Common myeloid progenitor, CD34-positive (primary cell): ENCODE measurements at regions not wholly inside any gene's neighbourhood (a gene's known extent, or its start where the extent isn't known, plus 50 kb on each side); places are given as distances from the start of the nearest gene placed in this dataset.

ENCODE experiments used
- CTCF ChIA-PET: fragments of 350-600 bp; sonication (Branson Sonifier 250); formaldehyde crosslinking; loops from one replicate; lab custom pipeline; 2021; ENCODE audit warnings: antibody characterized with exemption; lab: Charles Lee
- POLR2A ChIA-PET: fragments of 350-600 bp; sonication (Branson Sonifier 250); formaldehyde crosslinking; loops from one replicate; lab custom pipeline; 2021; ENCODE audit warnings: antibody characterized with exemption; lab: Charles Lee
- DNase-seq, 3 donors: peaks; one replicate each; pipeline versions ENCODE4 v3.0.0 to v3.0.0-alpha.2; 2013
- H3K27ac ChIP-seq, 2 experiments: 1 replicate in 1 of 2; 2 replicates in 1 of 2; pipeline ENCODE4 v1.7.0; 2013; ENCODE audit warnings: inconsistent platforms in 2 of 2, low read length in 2 of 2, mild to moderate bottlenecking in 2 of 2, low read depth in 1 of 2, moderate library complexity in 1 of 2; ENCODE audit not compliant: severe bottlenecking in 2 of 2, insufficient read depth in 1 of 2, poor library complexity in 1 of 2
- H3K27me3 ChIP-seq, 5 experiments: replicated peaks in 2 of 5; 1 replicate in 3 of 5; 2 replicates in 2 of 5; pipeline versions ENCODE4 v1.6.1 to v1.7.0; 2013; ENCODE audit warnings: low read length in 4 of 5, mild to moderate bottlenecking in 2 of 5, moderate library complexity in 2 of 5, inconsistent platforms in 1 of 5; ENCODE audit not compliant: insufficient read depth in 5 of 5, control insufficient read depth in 4 of 5
- H3K36me3 ChIP-seq, 4 experiments: 1 replicate in 2 of 4; 2 replicates in 2 of 4; pipeline versions ENCODE4 v1.6.1 to v1.7.0; 2013; ENCODE audit warnings: low read length in 3 of 4, control low read depth in 1 of 4, mild to moderate bottlenecking in 1 of 4; ENCODE audit not compliant: control insufficient read depth in 4 of 4, insufficient read depth in 4 of 4
- H3K4me1 ChIP-seq, 4 experiments: 1 replicate in 3 of 4; 2 replicates in 1 of 4; pipeline versions ENCODE4 v1.6.1 to v1.7.1; 2013; ENCODE audit warnings: low read length in 3 of 4, mild to moderate bottlenecking in 3 of 4, control low read depth in 1 of 4, inconsistent platforms in 1 of 4, moderate library complexity in 1 of 4; ENCODE audit not compliant: control insufficient read depth in 4 of 4, insufficient read depth in 4 of 4; ENCODE audit errors: control extremely low read depth in 1 of 4
- H3K4me3 ChIP-seq, 7 experiments: 1 replicate in 4 of 7; 2 replicates in 3 of 7; pipeline versions ENCODE4 v1.5.1 to v1.7.0; 2013; ENCODE audit warnings: mild to moderate bottlenecking in 7 of 7, low read length in 6 of 7, moderate library complexity in 6 of 7, inconsistent platforms in 2 of 7, low read depth in 2 of 7, control low read depth in 1 of 7; ENCODE audit not compliant: insufficient read depth in 4 of 7, control insufficient read depth in 1 of 7; ENCODE audit errors: extremely low read depth in 1 of 7
- H3K9me3 ChIP-seq, 5 experiments: 1 replicate in 4 of 5; 2 replicates in 1 of 5; pipeline versions ENCODE4 v1.6.1 to v1.7.1; 2013; ENCODE audit warnings: low read length in 4 of 5, mild to moderate bottlenecking in 2 of 5, inconsistent platforms in 1 of 5, low read depth in 1 of 5, moderate library complexity in 1 of 5; ENCODE audit not compliant: control insufficient read depth in 4 of 5, insufficient read depth in 2 of 5; ENCODE audit errors: control extremely low read depth in 1 of 5
- WGBS: methylation state at CpG from one replicate; pipeline ENCODE4 v1.1.5; 2013; ENCODE audit not compliant: insufficient coverage; 5-methylcytosine and 5-hydroxymethylcytosine counted together

DNA sequence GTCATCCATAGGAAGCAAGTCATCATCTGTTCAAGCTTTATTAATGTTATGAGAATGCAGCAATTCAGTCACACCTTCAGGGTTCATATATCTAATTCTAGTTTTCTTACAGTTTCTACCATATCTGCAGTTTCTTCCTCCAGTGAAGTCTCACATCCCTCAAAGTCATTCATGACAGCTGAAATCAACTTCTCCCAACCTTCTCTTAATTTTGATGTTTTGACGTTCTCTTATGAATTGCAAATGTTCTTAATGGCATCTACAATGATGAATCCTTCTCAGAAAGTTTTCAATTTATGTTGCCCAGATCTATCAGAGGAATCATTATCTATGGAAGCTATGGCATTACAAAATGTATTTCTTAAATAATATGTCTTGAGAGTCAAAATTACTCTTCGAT, 210.4 kb upstream of the ZBTB20 start:
- POLR2A ChIA-PET: no interaction called here
- DNase-seq: no peak
- Histone ChIP-seq H3K27ac (no peak overlapping the region), H3K4me1 (no peaks in the 10 kb centered on the region), H3K36me3 (no peaks in the 10 kb centered on the region), H3K27me3 (no peaks in the 10 kb centered on the region), H3K4me3 (no peak overlapping the region), H3K9me3 (peaks cover 0 to 1% (median 0%) of the 10 kb centered on the region in 5 experiments)
- CTCF ChIA-PET: no interaction called here
- no CpG with 5 or more reads among the region's 2 CpGs for WGBS

DNA sequence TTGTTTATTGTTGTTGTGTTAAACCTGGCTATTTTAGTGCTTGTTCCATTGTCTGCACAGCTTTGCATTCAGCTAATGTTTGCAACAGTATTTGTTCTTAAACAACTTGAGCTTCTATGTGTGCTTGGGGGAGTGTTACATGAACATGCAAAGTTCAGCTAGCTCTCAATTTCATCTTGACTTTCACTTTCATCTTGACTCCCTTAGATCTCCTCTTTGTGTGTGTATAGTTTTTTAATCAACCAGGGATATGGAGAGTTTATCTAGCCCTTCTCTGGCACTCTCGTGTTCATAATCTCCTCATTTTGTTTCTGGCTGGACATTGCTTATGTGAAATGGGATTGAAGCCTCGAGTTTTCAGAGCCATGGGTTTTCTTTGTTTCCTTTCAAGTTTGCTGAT, 212.4 kb upstream of the ZBTB20 start:
- no peaks in the 10 kb centered on the region for H3K9me3 ChIP-seq
- no peaks in the 10 kb centered on the region for H3K4me1 ChIP-seq
- H3K4me3 ChIP-seq: no peak overlapping the region
- WGBS: 100% methylated on average over 1 of the region's 2 CpGs
- H3K27me3 ChIP-seq: no peaks in the 10 kb centered on the region
- CTCF ChIA-PET: no interaction called here
- POLR2A ChIA-PET: no interaction called here
- H3K36me3 ChIP-seq: no peaks in the 10 kb centered on the region
- no peak for DNase-seq
- no peak overlapping the region for H3K27ac ChIP-seq

DNA sequence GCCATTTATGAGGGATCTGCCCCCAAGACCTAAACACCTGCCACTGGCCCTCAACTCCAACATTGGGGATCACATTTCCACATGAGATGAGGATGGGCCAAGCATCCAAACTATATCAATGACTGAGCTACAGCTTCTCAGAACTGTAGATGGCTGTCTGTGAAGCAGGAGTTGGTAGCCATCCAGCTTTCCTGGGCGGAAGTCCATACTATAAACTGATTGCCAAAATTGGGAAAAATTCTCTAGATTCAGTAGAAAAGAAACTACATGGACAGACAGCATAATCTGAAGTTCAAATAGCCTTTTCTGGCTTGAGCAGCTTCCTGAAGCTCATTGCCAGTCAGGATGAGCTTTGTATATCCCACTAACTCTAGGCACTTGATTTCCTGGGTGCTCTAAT, 214.7 kb upstream of the ZBTB20 start:
- no peak overlapping the region for H3K27ac ChIP-seq
- DNase-seq: no peak
- no peaks in the 10 kb centered on the region for H3K27me3 ChIP-seq
- H3K4me3 ChIP-seq: no peak overlapping the region
- H3K9me3 ChIP-seq: no peaks in the 10 kb centered on the region
- ChIA-PET CTCF (interaction anchor here (1.3 kb wide), 1 partner anchor 11 kb away, joined by 3 read pairs; no protein-coding TSS in a partner anchor), POLR2A (no interaction called here)
- no CpG with 5 or more reads among the region's 1 CpG for WGBS
- H3K36me3 ChIP-seq: no peaks in the 10 kb centered on the region
- H3K4me1 ChIP-seq: no peaks in the 10 kb centered on the region

DNA sequence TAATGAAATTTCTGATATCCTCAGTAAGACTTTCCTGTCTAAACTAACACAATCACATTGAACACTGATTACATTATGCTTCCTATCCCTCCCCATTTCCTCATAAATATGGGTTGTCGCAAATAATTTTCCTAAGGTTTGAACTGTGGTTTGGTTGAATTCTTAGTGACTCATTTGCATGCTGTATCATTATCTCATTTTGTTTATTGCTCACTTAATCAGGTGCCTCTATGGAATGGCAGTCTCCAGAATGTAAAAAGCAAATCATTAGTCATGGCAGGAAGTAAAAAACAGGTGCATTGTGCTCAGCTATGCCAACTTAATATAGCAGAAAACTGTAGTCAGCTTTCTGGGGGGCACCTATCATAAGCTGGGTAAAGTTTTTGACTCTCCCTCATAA, 216.0 kb upstream of the ZBTB20 start:
- ChIA-PET CTCF (no interaction called here), POLR2A (no interaction called here)
- Histone ChIP-seq H3K4me3 (no peak overlapping the region), H3K27ac (no peak overlapping the region), H3K36me3 (no peaks in the 10 kb centered on the region), H3K9me3 (no peaks in the 10 kb centered on the region), H3K27me3 (no peaks in the 10 kb centered on the region), H3K4me1 (no peaks in the 10 kb centered on the region)
- no peak for DNase-seq
- no CpG with 5 or more reads among the region's 1 CpG for WGBS

DNA sequence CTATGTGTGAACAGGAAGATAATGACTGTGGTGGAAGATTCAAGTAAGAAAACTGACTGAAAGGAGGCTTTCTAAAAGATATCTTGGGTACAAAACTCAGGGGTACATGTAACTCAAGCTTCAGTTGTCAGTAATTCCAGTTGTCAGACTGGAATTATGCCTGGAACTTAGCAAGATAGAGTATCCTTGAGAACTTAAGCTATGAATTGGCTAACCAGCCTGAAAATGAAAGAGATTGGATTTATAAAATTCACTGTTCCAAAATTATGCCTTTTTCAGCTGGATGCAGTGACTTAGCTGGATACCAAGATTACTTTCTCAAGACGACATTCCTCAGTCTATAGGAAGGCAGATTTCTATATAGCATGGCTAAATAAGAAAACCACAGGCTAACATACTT, 221.9 kb upstream of the ZBTB20 start:
- DNase-seq: no peak
- no CpG with 5 or more reads among the region's 1 CpG for WGBS
- no peak overlapping the region for H3K4me3 ChIP-seq
- H3K27me3 ChIP-seq: no peaks in the 10 kb centered on the region
- no peaks in the 10 kb centered on the region for H3K4me1 ChIP-seq
- no peak overlapping the region for H3K27ac ChIP-seq
- ChIA-PET POLR2A (no interaction called here), CTCF (no interaction called here)
- no peaks in the 10 kb centered on the region for H3K36me3 ChIP-seq
- no peaks in the 10 kb centered on the region for H3K9me3 ChIP-seq

DNA sequence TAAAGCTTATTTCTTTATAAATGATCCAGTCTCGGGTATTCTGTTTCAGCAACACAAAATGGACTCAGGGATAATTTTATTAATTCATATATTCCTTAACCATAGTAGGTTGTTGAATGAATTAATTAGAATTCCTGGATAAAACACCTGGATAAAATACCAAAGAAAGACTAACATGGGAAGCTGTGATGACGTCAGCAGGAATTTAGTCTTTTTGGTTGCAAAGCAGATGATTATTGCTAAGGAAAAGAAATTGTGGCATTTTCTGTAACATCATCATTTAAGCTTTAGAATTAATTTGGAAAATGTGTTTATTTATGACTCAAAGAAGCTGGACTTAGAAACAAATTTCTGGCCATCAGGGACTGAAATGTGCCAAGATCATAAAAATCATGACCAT, 228.3 kb upstream of the ZBTB20 start:
- DNase-seq: no peak
- Histone ChIP-seq H3K4me1 (no peaks in the 10 kb centered on the region), H3K4me3 (no peak overlapping the region), H3K36me3 (no peaks in the 10 kb centered on the region), H3K9me3 (no peaks in the 10 kb centered on the region), H3K27me3 (no peaks in the 10 kb centered on the region), H3K27ac (no peak overlapping the region)
- no CpG with 5 or more reads among the region's 2 CpGs for WGBS
- ChIA-PET CTCF (no interaction called here), POLR2A (no interaction called here)

DNA sequence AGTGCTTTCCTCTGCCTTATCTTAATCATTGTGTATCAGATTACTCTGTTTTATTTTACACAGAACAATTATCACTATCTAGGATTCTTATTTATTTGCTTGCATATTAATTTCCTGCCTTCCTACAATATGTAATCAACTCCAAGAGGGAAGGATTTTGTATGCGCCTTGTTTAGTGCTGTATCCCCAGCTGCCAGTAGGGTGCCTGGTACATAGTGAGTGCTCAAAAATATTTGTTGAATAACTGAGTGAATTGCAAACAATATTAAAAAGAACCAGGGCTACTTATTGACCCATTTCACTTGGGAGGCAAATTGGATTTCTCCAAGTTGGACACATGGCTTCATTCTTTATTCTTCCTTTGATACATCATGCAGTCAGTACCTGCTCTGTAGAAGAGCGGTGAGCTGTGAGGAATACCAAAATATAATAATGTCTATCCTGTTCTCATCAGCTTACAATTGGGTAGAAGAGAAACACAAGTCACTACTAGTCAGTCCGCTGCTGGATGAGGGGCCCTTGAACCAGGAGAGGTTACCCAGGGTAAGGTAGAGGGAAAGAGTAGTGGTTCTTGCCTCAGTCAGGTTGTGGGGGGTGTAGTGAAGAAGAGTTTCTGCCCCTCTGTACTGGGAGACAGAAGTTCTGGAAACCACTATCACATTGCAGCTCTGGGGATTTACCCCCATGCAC, 233.9 kb upstream of the ZBTB20 start:
- Histone ChIP-seq H3K4me3 (no peak overlapping the region), H3K27me3 (no peaks in the 10 kb centered on the region), H3K36me3 (no peaks in the 10 kb centered on the region), H3K4me1 (no peaks in the 10 kb centered on the region), H3K9me3 (no peaks in the 10 kb centered on the region), H3K27ac (no peak overlapping the region)
- ChIA-PET POLR2A (no interaction called here), CTCF (no interaction called here)
- WGBS: no CpG with 5 or more reads among the region's 3 CpGs
- DNase-seq: no peak
